GM12891 (cell line): ENCODE measurements at regions not wholly inside any gene's neighbourhood (a gene's known extent, or its start where the extent isn't known, plus 50 kb on each side); places are given as distances from the start of the nearest gene placed in this dataset.
"Not testable (repeated sequence)": the region's sequence is repeated elsewhere in the genome, so short reads cannot be mapped to it uniquely, and the experiment has no call there.

ENCODE experiments used
- DNase-seq: peaks from one replicate; pipeline ENCODE4 v3.0.0; 2011; ENCODE audit warnings: low spot score; ENCODE audit not compliant: insufficient read length
- FAIRE-seq: peaks from 2 replicates; lab custom pipeline; 2011; peaks lifted over from hg19 to GRCh38; lab: Jason Lieb, UNC
- PAX5 ChIP-seq: IDR thresholded peaks from 2 replicates; pipeline ENCODE4 v1.6.1; 2011; ENCODE audit warnings: low read length, moderate library complexity, mild to moderate bottlenecking; ENCODE audit not compliant: insufficient read depth, severe bottlenecking
- POLR2A ChIP-seq: IDR thresholded peaks from 2 replicates; pipeline ENCODE4 v1.6.1; 2011; ENCODE audit warnings: low read depth, low read length, control low read depth
- POLR2AphosphoS5 ChIP-seq: IDR thresholded peaks from 2 replicates; pipeline ENCODE4 v1.6.1; 2011; ENCODE audit warnings: low read depth, low read length, control low read depth
- POU2F2 ChIP-seq: IDR thresholded peaks from 2 replicates; pipeline ENCODE4 v1.6.1; 2011; ENCODE audit warnings: low read depth, mild to moderate bottlenecking, control low read depth, low read length, moderate library complexity
- SPI1 ChIP-seq: IDR thresholded peaks from 2 replicates; pipeline ENCODE4 v1.6.1; 2011; ENCODE audit warnings: low read depth, low read length, control low read depth
- TAF1 ChIP-seq: IDR thresholded peaks from 2 replicates; pipeline ENCODE4 v1.6.1; 2011; ENCODE audit warnings: low read depth, low read length, control low read depth

DNA sequence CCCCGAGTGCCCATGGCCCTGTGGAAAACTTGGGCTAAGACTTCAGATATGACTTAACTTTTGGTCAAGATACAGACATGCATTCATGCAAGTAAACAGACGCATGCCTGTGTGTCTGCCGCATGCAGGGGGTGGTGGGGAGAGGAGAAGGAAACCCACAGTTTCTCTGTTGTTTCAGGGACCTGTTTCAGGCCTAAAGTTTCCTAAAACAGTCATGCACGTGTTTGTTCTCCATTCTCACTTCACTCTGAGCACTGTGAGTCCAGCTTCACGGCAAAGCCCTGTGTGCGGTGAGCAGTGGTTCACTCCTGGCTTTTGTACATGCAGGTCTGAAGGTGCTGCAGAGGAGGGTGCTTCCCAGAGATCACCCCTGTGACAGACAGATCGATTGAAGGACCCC lies 158.7 kb downstream of the FOXL1 start:
- TF ChIP-seq POLR2A: no peak
- no peak for TF ChIP-seq POLR2AphosphoS5
- no peak for TF ChIP-seq SPI1
- TF ChIP-seq POU2F2: no peak
- no peak for TF ChIP-seq PAX5
- no peak for TF ChIP-seq TAF1
- no peak for DNase-seq
- no peak for FAIRE-seq

DNA sequence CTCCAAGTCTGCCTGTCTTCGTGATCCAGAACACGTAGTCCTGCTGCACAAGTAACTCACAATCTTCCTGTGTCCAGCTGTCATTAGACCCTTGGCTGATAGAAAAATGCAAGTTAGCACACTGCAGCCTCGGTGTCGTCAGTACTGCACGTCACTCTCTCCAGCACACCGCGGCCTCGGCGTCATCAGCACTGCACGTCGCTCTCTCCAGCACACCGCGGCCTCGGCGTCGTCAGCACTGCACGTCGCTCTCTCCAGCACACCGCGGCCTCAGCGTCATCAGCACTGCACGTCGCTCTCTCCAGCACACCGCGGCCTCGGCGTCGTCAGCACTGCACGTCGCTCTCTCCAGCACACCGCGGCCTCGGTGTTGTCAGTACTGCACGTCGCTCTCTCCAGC lies 160.0 kb downstream of the FOXL1 start:
- DNase-seq, FAIRE-seq: not testable (repeated sequence)

DNA sequence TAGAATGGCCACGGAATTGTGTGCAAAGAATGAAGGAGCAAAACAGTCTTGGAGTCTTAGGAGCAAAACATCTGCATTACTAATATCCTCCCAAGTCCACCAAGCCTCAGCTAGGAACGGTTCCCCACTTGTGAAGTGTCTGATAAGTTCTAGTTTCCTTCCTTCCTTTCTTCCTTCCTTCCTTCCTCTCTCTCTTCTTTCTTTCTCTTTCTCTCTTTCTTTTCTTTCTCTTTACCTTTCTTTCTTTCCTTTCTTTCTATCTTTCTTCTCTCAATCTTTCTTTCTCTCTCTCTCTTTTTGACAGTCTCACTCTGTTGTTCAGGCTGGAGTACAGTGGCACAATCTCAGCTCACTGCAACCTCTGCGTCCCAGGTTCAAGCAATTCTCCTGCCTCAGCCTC lies 160.8 kb downstream of the FOXL1 start:
- no peak for TF ChIP-seq PAX5
- TF ChIP-seq SPI1: no peak
- no peak for TF ChIP-seq POLR2AphosphoS5
- TF ChIP-seq POU2F2: no peak
- TF ChIP-seq POLR2A: no peak
- TF ChIP-seq TAF1: no peak
- no peak for FAIRE-seq
- DNase-seq: no peak

GRCh38 chr16:86739808-86740207 lies 161.5 kb downstream of the FOXL1 start:
- TF ChIP-seq TAF1 (no peak), SPI1 (no peak), PAX5 (no peak), POU2F2 (no peak), POLR2AphosphoS5 (no peak), POLR2A (no peak)
- FAIRE-seq: no peak
- no peak for DNase-seq

DNA sequence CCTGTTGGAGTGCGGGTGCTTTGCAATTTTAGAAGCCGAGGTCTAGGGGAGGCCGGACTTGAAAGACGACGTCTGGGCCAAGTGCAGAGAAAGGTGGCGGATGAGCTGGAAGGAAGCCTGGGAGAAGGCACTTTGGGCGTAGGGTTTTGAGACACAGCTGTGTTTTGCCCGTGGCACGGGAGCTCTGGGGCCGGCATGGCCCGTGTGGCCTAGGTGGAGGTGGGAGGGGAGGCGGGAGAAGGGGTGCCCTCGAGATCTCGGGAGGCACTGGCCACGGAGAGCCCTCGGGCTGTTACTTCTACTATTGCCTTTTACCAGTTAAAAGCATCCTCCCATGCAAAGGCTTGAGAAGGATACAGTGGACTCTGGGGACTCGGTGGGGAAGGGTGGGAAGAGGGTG lies 161.9 kb downstream of the FOXL1 start:
- FAIRE-seq: no peak
- TF ChIP-seq TAF1 (no peak), POLR2A (no peak), POLR2AphosphoS5 (no peak), POU2F2 (no peak), SPI1 (no peak), PAX5 (no peak)
- no peak for DNase-seq

GRCh38 chr16:86740906-86741799 lies 162.8 kb downstream of the FOXL1 start:
- no peak for FAIRE-seq
- DNase-seq: no peak
- TF ChIP-seq POLR2AphosphoS5: no peak
- no peak for TF ChIP-seq POLR2A
- no peak for TF ChIP-seq POU2F2
- TF ChIP-seq SPI1: no peak
- TF ChIP-seq TAF1: no peak
- TF ChIP-seq PAX5: no peak

DNA sequence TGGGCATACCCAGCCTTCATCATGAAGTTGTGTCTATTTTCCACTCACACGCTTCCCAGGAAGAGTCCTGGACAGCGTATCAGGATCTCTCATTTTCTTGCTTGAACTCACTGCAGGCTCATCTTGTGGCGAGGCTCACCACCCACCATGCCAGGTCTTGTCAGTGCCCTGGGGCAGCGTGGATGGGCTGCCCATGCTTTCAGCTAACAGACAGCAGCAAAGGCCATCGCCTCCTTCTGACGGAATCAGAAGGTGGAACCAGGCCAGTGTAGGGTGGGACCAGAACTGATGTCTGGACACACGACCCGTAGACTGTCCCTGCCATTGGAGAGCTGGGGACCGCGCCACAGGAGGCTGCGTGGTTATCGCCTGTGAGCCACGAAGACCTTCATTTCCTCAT lies 169.4 kb downstream of the FOXL1 start:
- TF ChIP-seq TAF1 (no peak), POLR2A (no peak), POU2F2 (no peak), SPI1 (no peak), PAX5 (no peak), POLR2AphosphoS5 (no peak)
- FAIRE-seq (no peak), DNase-seq (no peak)

- no peak for DNase-seq
- FAIRE-seq: no peak
- no peak for TF ChIP-seq SPI1
- TF ChIP-seq TAF1: no peak
- TF ChIP-seq POLR2A: no peak
- no peak for TF ChIP-seq POLR2AphosphoS5
- TF ChIP-seq POU2F2: no peak
- TF ChIP-seq PAX5: no peak
Observed at GRCh38 chr16:86748652-86749051, 170.3 kb downstream of the FOXL1 start.

GRCh38 chr16:86751076-86752030 lies 173.0 kb downstream of the FOXL1 start:
- DNase-seq: no peak
- FAIRE-seq: no peak
- TF ChIP-seq POLR2AphosphoS5: no peak
- TF ChIP-seq POU2F2: no peak
- TF ChIP-seq TAF1: no peak
- TF ChIP-seq SPI1: no peak
- TF ChIP-seq PAX5: no peak
- no peak for TF ChIP-seq POLR2A
